Effector memory CD8-positive, alpha-beta T cell (primary cell): ENCODE measurements at regions not wholly inside any gene's neighbourhood (a gene's known extent, or its start where the extent isn't known, plus 50 kb on each side); places are given as distances from the start of the nearest gene placed in this dataset.
"Not testable (repeated sequence)": the region's sequence is repeated elsewhere in the genome, so short reads cannot be mapped to it uniquely, and the experiment has no call there.

Experiments
- ATAC-seq: fragments of 150-1000 bp; cut with Tn5 transposase; replicated peaks from 2 replicates; pipeline ENCODE4 v1.10.0; 2021; ENCODE audit warnings: mild to moderate bottlenecking, moderate library complexity
- DNase-seq, 3 experiments: peaks; one replicate each; pipeline ENCODE4 v3.0.0; 2021
- H3K27ac Mint-ChIP-seq, 2 donors: one replicate each; pipeline ENCODE4 v1.8.0; 2022; ENCODE audit warnings: mild to moderate bottlenecking in 2 of 2, mixed read lengths in 2 of 2, moderate library complexity in 2 of 2
- H3K27me3 Mint-ChIP-seq, 2 donors: one replicate each; pipeline ENCODE4 v1.8.0; 2022; ENCODE audit warnings: mixed read lengths in 2 of 2
- H3K36me3 Mint-ChIP-seq: one replicate; pipeline ENCODE4 v1.8.0; 2022; ENCODE audit warnings: mild to moderate bottlenecking, moderate library complexity, mixed read lengths; ENCODE audit not compliant: insufficient read depth
- H3K4me1 Mint-ChIP-seq, 2 donors: one replicate each; pipeline ENCODE4 v1.8.0; 2022; ENCODE audit warnings: low read depth in 2 of 2, mixed read lengths in 2 of 2
- H3K4me3 Mint-ChIP-seq, 2 donors: one replicate each; pipeline ENCODE4 v1.8.0; 2022; ENCODE audit warnings: mild to moderate bottlenecking in 2 of 2, mixed read lengths in 2 of 2, moderate library complexity in 2 of 2
- H3K9me3 Mint-ChIP-seq, 2 donors: one replicate each; pipeline ENCODE4 v1.8.0; 2022; ENCODE audit warnings: mixed read lengths in 2 of 2

DNA sequence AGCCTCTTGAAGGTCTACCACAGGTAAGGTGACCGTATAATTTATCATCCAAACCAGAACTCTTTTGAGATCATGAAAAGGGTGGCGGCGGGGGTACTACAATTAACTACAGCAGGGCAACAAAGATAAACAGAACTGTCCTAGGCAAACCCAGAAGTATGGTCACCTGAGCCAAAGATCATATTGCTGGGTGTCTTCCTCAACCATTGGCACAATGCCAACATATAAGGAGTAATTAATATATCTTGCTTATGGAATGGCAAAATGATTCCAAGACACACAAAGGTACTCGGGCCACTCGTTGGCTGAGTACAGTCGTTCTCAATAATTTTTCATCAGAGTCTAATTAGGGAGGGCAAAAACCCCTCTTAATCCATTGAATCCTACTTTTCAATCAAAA, 273.3 kb downstream of the QDPR start:
- Mint-ChIP-seq H3K4me3 (no peak overlapping the region), H3K4me1 (no peaks in the 10 kb centered on the region)

DNA sequence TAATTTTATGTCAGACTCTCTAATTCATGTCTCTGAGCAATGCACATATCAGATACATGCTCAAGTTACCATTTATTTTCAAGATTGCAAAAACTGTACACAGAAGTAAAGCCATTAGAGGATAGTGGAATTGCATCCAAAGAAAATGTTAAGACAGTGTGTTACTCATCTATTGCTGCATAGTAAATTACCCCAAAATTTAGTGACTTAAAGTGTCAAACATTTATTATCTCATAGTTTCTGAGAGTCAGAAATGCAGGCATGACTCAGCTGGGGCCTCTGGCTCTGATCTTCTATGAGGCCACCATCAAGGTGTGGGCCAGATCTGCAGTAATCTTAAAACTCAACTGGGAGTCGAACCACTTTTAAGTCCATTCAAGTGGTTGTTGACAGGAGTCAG, 275.2 kb downstream of the QDPR start:
- DNase-seq (no peak), ATAC-seq (no peak)
- H3K27ac Mint-ChIP-seq: no peak overlapping the region
- no peaks in the 10 kb centered on the region for H3K36me3 Mint-ChIP-seq
- H3K4me1 Mint-ChIP-seq: no peaks in the 10 kb centered on the region
- peaks cover 12 to 13% of the 10 kb centered on the region in 2 donors for H3K27me3 Mint-ChIP-seq
- H3K4me3 Mint-ChIP-seq: no peak overlapping the region
- H3K9me3 Mint-ChIP-seq: no peaks in the 10 kb centered on the region

More for the DNA sequence above, 273.3 kb downstream of the QDPR start:
- Mint-ChIP-seq H3K9me3 (no peaks in the 10 kb centered on the region), H3K27me3 (peaks cover 0 to 9% of the 10 kb centered on the region in 2 donors), H3K36me3 (no peaks in the 10 kb centered on the region), H3K27ac (no peak overlapping the region)
- no peak for ATAC-seq
- no peak for DNase-seq

DNA sequence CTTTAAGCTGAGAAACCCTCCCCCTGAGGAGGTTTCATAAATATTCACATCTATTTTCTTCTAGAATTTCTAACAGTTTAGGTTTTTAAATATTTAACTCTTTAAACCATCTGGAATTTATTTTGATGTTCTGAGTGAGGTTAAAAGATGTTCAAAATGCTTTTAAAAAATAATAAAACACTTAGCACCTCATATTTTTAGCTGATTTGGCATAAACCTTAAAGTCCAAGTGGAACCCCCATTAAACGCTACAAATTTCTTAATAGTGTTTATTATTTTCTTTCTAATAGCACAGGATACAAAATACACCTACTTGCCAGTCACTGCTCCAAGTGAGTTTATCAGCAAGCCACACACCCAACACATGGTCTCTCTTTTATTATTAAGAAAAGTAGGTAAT, 277.2 kb downstream of the QDPR start:
- ATAC-seq (no peak), DNase-seq (no peak)
- Mint-ChIP-seq H3K27me3 (peaks cover 12 to 13% of the 10 kb centered on the region in 2 donors), H3K4me1 (no peaks in the 10 kb centered on the region), H3K4me3 (no peak overlapping the region), H3K27ac (no peak overlapping the region), H3K36me3 (no peaks in the 10 kb centered on the region), H3K9me3 (no peaks in the 10 kb centered on the region)

DNA sequence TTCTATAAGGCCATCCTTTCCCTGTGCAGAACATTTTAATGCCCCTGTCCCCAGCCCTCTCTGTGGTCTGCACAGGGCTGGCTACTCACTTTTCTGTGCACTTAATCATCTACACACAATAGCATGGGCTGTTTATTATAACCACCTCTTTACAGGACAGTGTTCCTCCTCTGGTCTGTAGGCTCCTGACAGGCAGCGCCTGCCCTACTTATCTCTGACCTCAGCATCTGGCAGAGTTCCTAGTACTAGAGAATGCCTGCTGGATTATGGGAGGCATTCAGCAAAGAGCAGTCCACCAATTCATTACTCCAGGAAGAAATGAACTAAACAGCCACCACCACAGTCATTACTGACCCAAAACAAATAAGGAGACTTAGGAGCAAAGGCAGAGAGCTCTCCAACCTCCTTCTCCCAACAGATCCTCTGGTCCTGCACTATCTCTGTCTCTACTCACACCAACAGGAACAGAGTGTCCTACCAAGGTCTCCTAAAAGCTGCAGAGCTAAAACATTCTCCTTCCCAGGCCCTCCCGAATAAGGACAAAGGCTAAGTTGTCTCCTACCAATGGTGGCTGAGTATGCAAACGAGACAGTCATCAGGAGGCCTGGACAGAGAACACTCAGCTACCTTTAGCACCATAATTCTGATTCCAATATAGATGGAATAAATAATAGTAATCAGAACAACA, 279.2 kb downstream of the QDPR start:
- DNase-seq: no peak
- Mint-ChIP-seq H3K9me3 (no peaks in the 10 kb centered on the region), H3K27ac (no peak overlapping the region), H3K27me3 (peaks cover 12 to 19% of the 10 kb centered on the region in 2 donors), H3K4me3 (no peak overlapping the region), H3K4me1 (no peaks in the 10 kb centered on the region), H3K36me3 (no peaks in the 10 kb centered on the region)
- no peak for ATAC-seq

DNA sequence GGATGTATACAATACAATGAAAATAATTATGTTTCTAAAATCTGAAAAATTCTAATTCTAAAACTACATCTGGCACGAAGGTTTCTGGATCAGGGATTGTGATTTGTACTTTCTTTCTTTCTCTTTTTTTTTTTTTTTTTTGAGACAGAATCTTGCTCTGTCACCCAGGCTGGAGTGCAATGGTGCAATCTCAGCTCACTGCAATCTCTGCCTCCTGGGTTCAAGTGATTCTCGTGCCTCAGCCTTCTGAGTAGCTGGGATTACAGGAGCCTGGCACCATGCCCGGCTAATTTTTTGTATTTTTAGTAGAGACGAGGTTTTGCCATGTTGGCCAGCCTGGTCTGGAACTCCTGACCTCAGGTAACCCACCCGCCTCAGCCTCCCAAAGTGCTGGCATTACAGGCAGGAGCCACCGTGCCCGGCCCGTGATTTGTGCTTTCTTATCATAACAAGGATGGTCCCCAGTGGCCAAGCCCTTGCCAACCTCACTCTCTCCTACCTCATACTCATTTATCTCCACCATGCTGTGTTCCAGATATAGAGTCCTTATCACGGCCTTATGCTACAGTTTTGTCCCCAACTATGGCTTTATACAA, 279.9 kb downstream of the QDPR start:
- not testable (repeated sequence) for H3K27ac Mint-ChIP-seq, H3K4me3 Mint-ChIP-seq, H3K9me3 Mint-ChIP-seq, ATAC-seq, H3K4me1 Mint-ChIP-seq, H3K36me3 Mint-ChIP-seq, DNase-seq
- H3K27me3 Mint-ChIP-seq: peaks cover 12 to 21% of the 10 kb centered on the region in 2 donors

DNA sequence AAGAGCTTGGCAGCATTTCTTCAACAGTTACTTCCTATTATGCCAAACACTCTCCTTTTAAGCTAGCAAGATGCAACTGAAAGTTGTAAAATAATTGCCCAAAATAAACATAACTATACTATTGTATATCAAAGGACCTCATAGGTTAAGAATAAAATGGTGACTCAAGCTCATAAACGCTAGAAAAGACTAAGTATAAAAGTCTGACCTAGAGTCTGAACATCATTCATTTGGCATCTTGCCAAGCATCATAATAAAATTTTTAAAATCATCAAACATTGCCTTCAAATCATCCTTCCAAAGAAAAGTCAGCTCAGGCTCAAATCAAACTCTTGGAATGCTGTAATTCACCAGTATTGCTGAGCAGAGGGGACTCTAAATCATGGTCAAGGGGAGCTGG, 281.2 kb downstream of the QDPR start:
- H3K36me3 Mint-ChIP-seq: no peaks in the 10 kb centered on the region
- peaks cover 12 to 21% of the 10 kb centered on the region in 2 donors for H3K27me3 Mint-ChIP-seq
- DNase-seq (no peak), ATAC-seq (no peak)
- no peaks in the 10 kb centered on the region for H3K9me3 Mint-ChIP-seq
- H3K27ac Mint-ChIP-seq: no peak overlapping the region
- no peak overlapping the region for H3K4me3 Mint-ChIP-seq
- H3K4me1 Mint-ChIP-seq: no peaks in the 10 kb centered on the region

DNA sequence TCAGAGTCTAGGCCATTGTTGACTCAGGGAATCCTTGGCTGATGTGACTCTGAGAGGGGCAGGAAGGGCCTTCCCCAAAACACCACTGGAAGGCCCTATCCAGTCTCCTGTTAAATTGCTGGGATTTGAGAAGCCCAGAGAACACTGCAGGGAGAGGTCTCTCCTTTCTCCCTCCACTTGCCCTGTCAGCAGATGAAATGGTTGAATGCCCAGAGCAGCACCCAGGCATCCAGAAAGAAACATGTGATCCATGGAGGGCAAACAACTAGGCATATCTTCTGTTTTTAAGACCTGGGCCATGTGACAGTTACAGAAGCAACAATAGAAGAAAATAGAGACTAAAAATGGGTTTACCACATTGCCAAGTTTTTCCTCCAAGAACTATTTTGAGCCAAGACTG, 291.1 kb downstream of the QDPR start:
- no peak for DNase-seq
- no peak for ATAC-seq

DNA sequence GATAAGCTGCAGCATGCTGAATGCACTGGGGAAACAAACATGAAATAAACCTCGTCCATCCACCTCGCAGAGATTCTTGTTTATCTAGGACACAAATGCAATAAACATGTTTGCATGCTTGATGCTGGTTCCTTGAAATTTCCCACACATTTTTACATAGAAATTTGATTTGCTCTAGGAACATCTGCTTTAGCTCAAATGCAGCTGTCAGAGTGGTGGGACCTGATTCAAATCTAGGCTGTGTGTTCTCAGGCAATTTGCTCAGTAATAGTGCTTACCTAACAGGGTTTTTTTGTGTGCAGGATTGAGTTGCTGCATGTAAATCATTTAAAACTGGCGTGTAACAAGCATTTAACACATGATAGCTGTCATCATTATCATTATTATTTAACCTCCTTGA, 293.1 kb downstream of the QDPR start:
- no peak for DNase-seq

More for the DNA sequence above, 291.1 kb downstream of the QDPR start:
- Mint-ChIP-seq H3K36me3 (no peaks in the 10 kb centered on the region), H3K9me3 (peaks cover 0 to 2% of the 10 kb centered on the region in 2 donors), H3K27me3 (no peaks in the 10 kb centered on the region), H3K4me1 (no peaks in the 10 kb centered on the region), H3K27ac (no peak overlapping the region), H3K4me3 (no peak overlapping the region)

DNA sequence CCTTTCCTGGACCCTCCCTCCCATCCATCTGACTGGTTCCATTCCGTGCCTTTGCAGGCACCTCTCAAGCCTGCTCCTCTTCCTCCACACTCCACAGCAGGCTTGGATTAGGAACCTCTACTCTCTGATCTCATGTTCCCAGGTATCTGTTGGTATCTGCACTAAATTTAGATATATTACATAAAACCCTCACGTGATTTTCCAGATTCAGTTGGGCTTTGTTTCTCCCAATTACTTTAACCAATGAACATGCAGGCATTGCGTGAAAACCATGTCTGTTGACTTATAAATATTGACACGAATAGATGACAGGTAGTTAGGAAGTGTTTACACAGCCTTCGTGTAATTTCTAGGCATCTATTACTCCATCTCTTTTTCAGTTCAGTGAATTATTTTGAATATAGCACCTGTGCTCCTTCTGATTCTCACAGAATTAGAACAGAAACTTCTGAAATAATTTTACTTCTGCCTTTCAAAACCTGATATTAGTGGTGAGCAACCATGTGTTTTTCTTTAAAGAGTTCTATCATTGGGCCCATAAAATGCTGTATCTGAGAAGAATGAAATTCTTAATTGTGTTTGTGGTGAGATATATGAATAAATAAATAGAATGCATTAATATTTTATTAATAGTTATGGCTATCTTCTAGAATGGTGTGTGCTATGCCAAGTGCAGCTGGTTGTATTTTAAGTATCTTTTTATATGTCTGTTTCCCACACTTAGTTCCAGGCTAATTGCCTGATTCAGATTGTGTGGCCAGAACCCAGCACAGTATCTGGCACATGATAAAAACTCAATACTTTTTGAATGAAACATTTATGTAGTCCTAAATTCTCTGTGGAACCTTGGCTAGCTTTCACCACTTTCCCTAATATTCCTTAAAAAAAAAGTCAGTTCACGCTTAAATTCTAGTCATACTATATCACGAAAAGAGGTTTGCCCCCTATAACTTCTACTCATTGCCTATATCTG, 304.8 kb downstream of the QDPR start:
- Mint-ChIP-seq H3K27me3 (no peaks in the 10 kb centered on the region), H3K4me1 (no peaks in the 10 kb centered on the region), H3K9me3 (no peaks in the 10 kb centered on the region), H3K36me3 (no peaks in the 10 kb centered on the region), H3K27ac (no peak overlapping the region), H3K4me3 (no peak overlapping the region)
- DNase-seq (no peak), ATAC-seq (no peak)

More for the DNA sequence above, 293.1 kb downstream of the QDPR start:
- Mint-ChIP-seq H3K9me3 (peaks cover 0 to 2% of the 10 kb centered on the region in 2 donors), H3K36me3 (no peaks in the 10 kb centered on the region), H3K4me1 (no peaks in the 10 kb centered on the region), H3K4me3 (no peak overlapping the region), H3K27ac (no peak overlapping the region), H3K27me3 (no peaks in the 10 kb centered on the region)
- no peak for ATAC-seq

DNA sequence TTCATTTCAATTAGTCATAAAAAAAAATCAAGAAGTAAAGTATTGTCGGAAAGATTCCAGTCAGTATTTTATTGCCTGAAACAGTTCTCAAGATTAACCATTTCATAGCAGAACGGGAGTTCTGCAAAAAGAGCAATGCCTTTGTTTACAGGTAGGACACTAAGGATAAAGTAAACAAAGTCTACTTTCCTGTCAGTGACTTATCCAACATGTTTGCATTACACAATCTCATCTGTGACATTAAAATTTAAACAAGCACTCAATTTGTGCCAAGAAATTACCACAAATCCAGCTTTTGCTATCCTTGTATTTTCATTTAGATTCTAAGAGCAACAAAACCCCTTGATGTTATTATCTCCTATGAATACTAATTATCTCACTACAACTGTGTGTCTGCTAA, 306.5 kb upstream of the LDB2 start:
- H3K4me3 Mint-ChIP-seq: no peak overlapping the region
- ATAC-seq (no peak), DNase-seq (no peak)
- peaks cover 0 to 8% of the 10 kb centered on the region in 2 donors for H3K27me3 Mint-ChIP-seq
- no peaks in the 10 kb centered on the region for H3K9me3 Mint-ChIP-seq
- H3K36me3 Mint-ChIP-seq: no peaks in the 10 kb centered on the region
- H3K27ac Mint-ChIP-seq: no peak overlapping the region
- H3K4me1 Mint-ChIP-seq: no peaks in the 10 kb centered on the region

DNA sequence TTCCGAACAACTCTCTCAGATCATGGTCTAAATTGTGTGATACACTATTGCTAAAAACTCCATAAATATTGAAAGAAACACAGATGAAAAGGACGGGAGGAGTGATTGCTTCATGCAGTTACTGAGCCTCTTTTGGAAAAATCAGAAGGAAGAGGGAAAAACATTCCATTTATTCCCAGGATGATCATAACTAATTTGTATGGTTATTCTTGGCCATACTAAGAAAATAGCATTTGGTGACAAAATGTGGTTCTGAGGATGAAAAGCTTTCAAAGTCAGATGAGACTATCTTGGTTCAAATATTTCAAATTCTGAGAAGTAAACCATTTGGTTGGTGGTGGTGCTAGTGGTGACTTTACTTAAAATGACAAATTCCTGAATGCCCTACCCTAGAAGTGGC, 305.4 kb upstream of the LDB2 start:
- peaks cover 0 to 8% of the 10 kb centered on the region in 2 donors for H3K27me3 Mint-ChIP-seq
- no peak overlapping the region for H3K27ac Mint-ChIP-seq
- no peak overlapping the region for H3K4me3 Mint-ChIP-seq
- H3K36me3 Mint-ChIP-seq: no peaks in the 10 kb centered on the region
- H3K9me3 Mint-ChIP-seq: peaks cover 0 to 2% of the 10 kb centered on the region in 2 donors
- DNase-seq: no peak
- no peak for ATAC-seq
- no peaks in the 10 kb centered on the region for H3K4me1 Mint-ChIP-seq

DNA sequence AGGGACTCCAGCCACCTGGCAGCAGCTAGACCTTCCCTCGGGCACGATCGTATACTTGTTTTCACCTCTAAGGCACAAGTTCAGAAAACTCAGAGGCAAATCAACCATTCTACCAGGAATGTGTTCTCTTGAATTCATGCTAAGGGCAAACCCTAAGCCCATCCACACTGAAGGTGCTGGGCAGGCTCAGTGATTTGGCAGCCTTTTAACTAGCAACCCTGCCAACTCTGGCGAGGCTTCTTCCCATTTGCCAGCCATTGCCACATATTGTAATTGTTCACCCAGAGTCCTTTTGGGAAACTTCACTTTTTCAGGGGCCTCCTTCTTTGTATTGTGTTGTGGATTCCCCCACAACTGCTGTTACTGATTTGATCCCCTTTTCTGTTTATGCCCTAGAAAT, 298.6 kb upstream of the LDB2 start:
- no peaks in the 10 kb centered on the region for H3K4me1 Mint-ChIP-seq
- no peaks in the 10 kb centered on the region for H3K36me3 Mint-ChIP-seq
- no peak overlapping the region for H3K27ac Mint-ChIP-seq
- H3K9me3 Mint-ChIP-seq: peaks cover 0 to 2% of the 10 kb centered on the region in 2 donors
- no peak for ATAC-seq
- no peak for DNase-seq
- no peak overlapping the region for H3K4me3 Mint-ChIP-seq
- H3K27me3 Mint-ChIP-seq: peaks cover 0 to 8% of the 10 kb centered on the region in 2 donors

DNA sequence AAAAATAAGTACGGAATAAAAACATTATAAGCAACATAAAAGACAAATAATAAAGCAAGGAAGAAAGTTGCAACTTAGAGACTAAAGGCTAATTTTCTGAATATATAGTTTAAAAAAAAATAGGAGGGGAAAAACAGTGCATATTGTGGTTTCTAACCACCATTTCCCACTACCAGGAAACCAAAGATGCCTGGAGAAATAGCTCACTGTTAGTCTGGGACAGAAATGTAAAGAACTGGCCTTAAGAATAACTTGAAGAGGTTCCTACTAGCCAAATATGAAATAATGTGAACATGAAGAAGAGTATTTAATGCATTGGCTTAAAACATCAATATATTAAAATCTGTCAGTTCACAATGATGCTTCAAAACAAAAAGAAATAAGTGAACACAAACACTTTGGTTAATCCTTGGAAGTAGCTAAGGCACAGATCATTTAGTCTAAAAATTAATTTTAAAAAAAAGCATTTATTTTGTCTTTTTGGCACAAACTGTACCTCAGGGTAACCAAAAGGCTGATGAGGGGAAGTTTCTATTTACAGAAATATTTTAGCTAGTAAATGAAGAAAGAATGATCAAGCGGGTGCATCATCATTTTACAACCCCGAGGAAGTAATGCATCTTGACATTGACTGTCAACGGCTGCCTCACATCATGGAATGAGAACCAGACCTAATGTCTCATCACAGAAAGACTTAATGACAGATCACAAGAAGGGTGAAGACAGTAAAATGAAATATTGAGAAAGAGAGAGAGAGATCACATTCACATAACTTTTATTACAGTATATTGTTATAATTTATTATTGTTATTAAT, 297.2 kb upstream of the LDB2 start:
- no peaks in the 10 kb centered on the region for H3K4me1 Mint-ChIP-seq
- no peak overlapping the region for H3K27ac Mint-ChIP-seq
- ATAC-seq: no peak
- peaks cover 0 to 2% of the 10 kb centered on the region in 2 donors for H3K9me3 Mint-ChIP-seq
- DNase-seq: no peak
- H3K27me3 Mint-ChIP-seq: no peaks in the 10 kb centered on the region
- H3K36me3 Mint-ChIP-seq: no peaks in the 10 kb centered on the region
- no peak overlapping the region for H3K4me3 Mint-ChIP-seq
